GM20000 (cell line): ENCODE measurements at regions not wholly inside any gene's neighbourhood (a gene's known extent, or its start where the extent isn't known, plus 50 kb on each side); places are given as distances from the start of the nearest gene placed in this dataset.
"Not testable (repeated sequence)": the region's sequence is repeated elsewhere in the genome, so short reads cannot be mapped to it uniquely, and the experiment has no call there.

ENCODE experiments used
- DNase-seq: peaks from one replicate; pipeline ENCODE4 v3.0.0; 2012; ENCODE audit warnings: low spot score
- CTCF ChIP-seq: IDR thresholded peaks from 2 replicates; pipeline ENCODE4 v1.5.1; 2012; ENCODE audit warnings: mild to moderate bottlenecking, control low read depth; ENCODE audit errors: extremely low read depth, missing control alignments

- TF ChIP-seq CTCF = no peak
Observed at GRCh38 chr17:31722251-31723056, 136.6 kb downstream of the COPRS start.

GRCh38 chr17:31721291-31722025, 137.6 kb downstream of the COPRS start:
- DNase-seq = no peak
- TF ChIP-seq CTCF = no peak

More at GRCh38 chr17:31722251-31723056, 136.6 kb downstream of the COPRS start:
- no peak for DNase-seq

- DNase-seq = not testable (repeated sequence)
Observed at GRCh38 chr17:31717251-31717650, 141.8 kb downstream of the COPRS start.

- no peak for DNase-seq
- no peak for TF ChIP-seq CTCF
Observed at GRCh38 chr17:31715446-31715845, 143.6 kb downstream of the COPRS start.

GRCh38 chr17:31704483-31704882, 154.6 kb downstream of the COPRS start:
- TF ChIP-seq CTCF = no peak
- no peak for DNase-seq

GRCh38 chr17:31702041-31702440, 157.0 kb downstream of the COPRS start:
- no peak for TF ChIP-seq CTCF
- no peak for DNase-seq

- TF ChIP-seq CTCF = no peak
- DNase-seq = no peak
Observed at GRCh38 chr17:31700973-31701372, 158.1 kb downstream of the COPRS start.

GRCh38 chr17:31699886-31700285, 159.2 kb downstream of the COPRS start:
- no peak for DNase-seq
- no peak for TF ChIP-seq CTCF
